ENCODE measurements at regions not wholly inside any gene's neighbourhood (a gene's known extent, or its start where the extent isn't known, plus 50 kb on each side); places are given as distances from the start of the nearest gene placed in this dataset.

GRCh38 chr1:222938986-222939385, 124.1 kb downstream of the DISP1 start:
- H3K36me3 ChIP-seq = no peaks in the 10 kb centered on the region
- H3K4me1 ChIP-seq (replicated peaks) = no peaks in the 10 kb centered on the region
- no peak overlapping the region for H3K27ac ChIP-seq
- 94% methylated on average over 1 of the region's 1 CpG for WGBS
- DNase-seq (ENCODE audit: low spot score) = no peak
- TF ChIP-seq POLR2A (IDR thresholded peaks at IDR 0.05) (no peak), CTCF (IDR thresholded peaks at IDR 0.05) (no peak), POLR2AphosphoS5 (IDR thresholded peaks at IDR 0.05) (no peak)
- no peaks in the 10 kb centered on the region for H3K27me3 ChIP-seq (replicated peaks; ENCODE audit: insufficient read depth)
- no peaks in the 10 kb centered on the region for H3K9me3 ChIP-seq
- H3K4me3 ChIP-seq = no peak overlapping the region
- intact Hi-C loops (cut with DNase I) = no loop called here

DNA sequence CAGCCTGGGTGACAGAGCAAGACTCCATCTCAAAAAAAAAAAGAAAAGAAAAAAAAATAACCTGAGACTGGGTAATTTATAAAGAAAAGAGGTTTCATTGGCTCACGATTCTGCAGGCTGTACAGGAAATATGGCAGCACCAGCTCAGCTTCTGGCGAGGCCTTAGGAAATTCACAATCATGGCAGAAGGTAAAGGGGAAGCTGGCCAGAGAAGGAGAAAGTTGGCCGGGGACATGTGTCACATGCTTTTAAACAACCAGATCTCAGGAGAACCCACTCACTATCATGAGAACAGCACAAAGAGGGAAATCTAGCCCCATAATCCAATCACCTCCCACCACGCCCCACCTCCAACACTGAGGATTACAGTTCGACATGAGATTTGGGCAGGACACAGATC, 125.3 kb downstream of the DISP1 start:
- Histone ChIP-seq H3K27me3 (replicated peaks; ENCODE audit: insufficient read depth) (no peaks in the 10 kb centered on the region), H3K27ac (no peak overlapping the region), H3K9me3 (no peaks in the 10 kb centered on the region), H3K4me1 (replicated peaks) (no peaks in the 10 kb centered on the region), H3K36me3 (no peaks in the 10 kb centered on the region), H3K4me3 (no peak overlapping the region)
- DNase-seq (ENCODE audit: low spot score) = no peak
- TF ChIP-seq CTCF (IDR thresholded peaks at IDR 0.05) = no peak
- no peak for TF ChIP-seq POLR2A (IDR thresholded peaks at IDR 0.05)
- no peak for TF ChIP-seq POLR2AphosphoS5 (IDR thresholded peaks at IDR 0.05)
- intact Hi-C loops (cut with DNase I) = no loop called here
- WGBS = 95% methylated on average over 5 of the region's 5 CpGs

- Histone ChIP-seq H3K4me3 (no peak overlapping the region), H3K9me3 (no peaks in the 10 kb centered on the region), H3K36me3 (no peaks in the 10 kb centered on the region), H3K4me1 (replicated peaks) (no peaks in the 10 kb centered on the region), H3K27me3 (replicated peaks; ENCODE audit: insufficient read depth) (no peaks in the 10 kb centered on the region), H3K27ac (no peak overlapping the region)
- 57% methylated on average over 2 of the region's 2 CpGs for WGBS
- TF ChIP-seq POLR2AphosphoS5 (IDR thresholded peaks at IDR 0.05) (no peak), CTCF (IDR thresholded peaks at IDR 0.05) (no peak), POLR2A (IDR thresholded peaks at IDR 0.05) (no peak)
- DNase-seq (ENCODE audit: low spot score) = no peak
- intact Hi-C loops (cut with DNase I) = no loop called here
Measured at GRCh38 chr1:222940906-222941305, 126.1 kb downstream of the DISP1 start.

GRCh38 chr1:222941425-222941824, 126.6 kb downstream of the DISP1 start:
- intact Hi-C loops (cut with DNase I) = no loop called here
- H3K9me3 ChIP-seq = no peaks in the 10 kb centered on the region
- no peak for TF ChIP-seq CTCF (IDR thresholded peaks at IDR 0.05)
- TF ChIP-seq POLR2AphosphoS5 (IDR thresholded peaks at IDR 0.05) = no peak
- no peak for TF ChIP-seq POLR2A (IDR thresholded peaks at IDR 0.05)
- DNase-seq (ENCODE audit: low spot score) = no peak
- H3K27me3 ChIP-seq (replicated peaks; ENCODE audit: insufficient read depth) = no peaks in the 10 kb centered on the region
- no peak overlapping the region for H3K27ac ChIP-seq
- H3K4me3 ChIP-seq = no peak overlapping the region
- H3K36me3 ChIP-seq = no peaks in the 10 kb centered on the region
- WGBS = 61% methylated on average over 1 of the region's 1 CpG
- H3K4me1 ChIP-seq (replicated peaks) = no peaks in the 10 kb centered on the region

- TF ChIP-seq POLR2AphosphoS5 (IDR thresholded peaks at IDR 0.05) (peak; percentile 78), POLR2A (IDR thresholded peaks at IDR 0.05) (no peak)
- Histone ChIP-seq H3K4me1 (replicated peaks) (no peaks in the 10 kb centered on the region), H3K27me3 (replicated peaks; ENCODE audit: insufficient read depth) (no peaks in the 10 kb centered on the region), H3K36me3 (no peaks in the 10 kb centered on the region), H3K9me3 (no peaks in the 10 kb centered on the region), H3K27ac (no peak overlapping the region), H3K4me3 (no peak overlapping the region)
- peak; percentile 27 for DNase-seq (ENCODE audit: low spot score)
- intact Hi-C loops (cut with DNase I) = no loop called here
- 35% methylated on average over 1 of the region's 1 CpG for WGBS
Measured at GRCh38 chr1:222946436-222946835, 131.6 kb downstream of the DISP1 start.
